ENCODE measurements at regions not wholly inside any gene's neighbourhood (a gene's known extent, or its start where the extent isn't known, plus 50 kb on each side); places are given as distances from the start of the nearest gene placed in this dataset. TPM values are rescaled to one million over a fixed set of nuclear protein-coding genes. Genes with fewer than 3 reads are reported as not detected.

- Histone ChIP-seq H3K27ac (ENCODE audit: low read length in 2 of 2) (no peak overlapping the region), H3K9me3 (ENCODE audit: control extremely low read depth in 1 of 3, control insufficient read depth in 2 of 3, insufficient read depth in 1 of 3, low read length in 2 of 3) (no peaks in the 10 kb centered on the region), H3K4me2 (replicated peaks; ENCODE audit: low read depth, low read length, poor library complexity, severe bottlenecking) (no peak overlapping the region), H3K79me2 (ENCODE audit: control insufficient read depth, insufficient read depth, low read length) (no peaks in the 10 kb centered on the region), H3K9ac (ENCODE audit: low read length) (no peak overlapping the region), H3K36me3 (replicated peaks in 1 of 2; ENCODE audit: control extremely low read depth in 1 of 2, control insufficient read depth in 1 of 2, extremely low read depth in 1 of 2, insufficient read depth in 2 of 2, low read length in 1 of 2) (no peaks in the 10 kb centered on the region), H4K20me1 (ENCODE audit: control insufficient read depth, insufficient read depth, low read length, poor library complexity, severe bottlenecking) (no peaks in the 10 kb centered on the region), H3K4me3 (ENCODE audit: control extremely low read depth in 1 of 5, extremely low read depth in 1 of 5, insufficient read depth in 1 of 5, low read depth in 2 of 5, low read length in 4 of 5) (no peak overlapping the region), H3K4me1 (ENCODE audit: control insufficient read depth in 2 of 2, insufficient read depth in 2 of 2, low read length in 2 of 2) (no peaks in the 10 kb centered on the region), H2AFZ (ENCODE audit: insufficient read depth, low read depth, low read length, poor library complexity, severe bottlenecking) (no peak overlapping the region), H3K27me3 (replicated peaks in 1 of 4; ENCODE audit: control extremely low read depth in 1 of 4, control insufficient read depth in 3 of 4, insufficient read depth in 4 of 4, low read length in 3 of 4) (peaks cover 0 to 4% (median 0%) of the 10 kb centered on the region in 4 experiments)
- ChIA-PET CTCF (no interaction called here), POLR2A (no interaction called here)
- Mint-ChIP-seq H3K4me1 (no peaks in the 10 kb centered on the region), H3K27ac (no peak overlapping the region), H3K9me3 (ENCODE audit: insufficient read depth) (no peaks in the 10 kb centered on the region), H3K4me3 (no peak overlapping the region), H3K27me3 (no peaks in the 10 kb centered on the region)
- TF ChIP-seq EZH2 (IDR thresholded peaks at IDR 0.05; ENCODE audit: borderline replicate concordance, insufficient read depth, low read depth, low read length, poor library complexity, severe bottlenecking), result no peak
- TF ChIP-seq CTCF (IDR thresholded peaks at IDR 0.05), result no peak
- ATAC-seq (ENCODE audit: low read depth), result no peak
- DNase-seq, result no peak
- WGBS (ENCODE audit: insufficient coverage), result no CpG with 5 or more reads among the region's 2 CpGs
- intact Hi-C loops (cut with micrococcal nuclease), result no loop called here
These were observed 51.3 kb upstream of the UFL1 start for GRCh38 chr6:96470296-96470695.

Small RNA genes lying in the stretch of these regions (small RNA-seq; reads per million reads assigned to genes)
- not detected for gene RN7SL797P (ENCODE audit: insufficient read length, low read depth, low replicate concordance)
